Glutamatergic neuron (in vitro differentiated cells): ENCODE measurements at regions not wholly inside any gene's neighbourhood (a gene's known extent, or its start where the extent isn't known, plus 50 kb on each side); places are given as distances from the start of the nearest gene placed in this dataset.

Experiments used
- DNase-seq: peaks from one replicate; pipeline ENCODE4 v3.0.0; 2022
- H3K27ac Mint-ChIP-seq: one replicate; pipeline ENCODE4 v1.8.0; 2020; ENCODE audit warnings: mild to moderate bottlenecking, mixed read lengths, inconsistent platforms; ENCODE audit not compliant: unreplicated experiment
- H3K27me3 Mint-ChIP-seq: one replicate; pipeline ENCODE4 v1.8.0; 2020; ENCODE audit warnings: mild to moderate bottlenecking, moderate library complexity, mixed read lengths, inconsistent platforms; ENCODE audit not compliant: unreplicated experiment
- H3K36me3 Mint-ChIP-seq: one replicate; pipeline ENCODE4 v1.8.0; 2020; ENCODE audit warnings: mild to moderate bottlenecking, mixed read lengths, inconsistent platforms; ENCODE audit not compliant: unreplicated experiment
- H3K4me1 Mint-ChIP-seq: one replicate; pipeline ENCODE4 v1.8.0; 2020; ENCODE audit warnings: mild to moderate bottlenecking, low read depth, mixed read lengths, inconsistent platforms; ENCODE audit not compliant: unreplicated experiment
- H3K4me3 Mint-ChIP-seq: one replicate; pipeline ENCODE4 v1.8.0; 2020; ENCODE audit warnings: mild to moderate bottlenecking, mixed read lengths, inconsistent platforms; ENCODE audit not compliant: unreplicated experiment
- H3K9me3 Mint-ChIP-seq: one replicate; pipeline ENCODE4 v1.8.0; 2020; ENCODE audit warnings: mild to moderate bottlenecking, moderate library complexity, mixed read lengths, inconsistent platforms; ENCODE audit not compliant: unreplicated experiment
- TF ChIP-seq, protein P1 (sequence below): fragments of 200-600 bp; sonication (generic); IDR thresholded peaks from one replicate; pipeline ENCODE4 v1.5.0; 2021; ENCODE audit not compliant: partially characterized antibody, unreplicated experiment

GRCh38 chr13:47121092-47121763 is 224.4 kb upstream of the HTR2A start:
- TF ChIP-seq, protein P1, sequence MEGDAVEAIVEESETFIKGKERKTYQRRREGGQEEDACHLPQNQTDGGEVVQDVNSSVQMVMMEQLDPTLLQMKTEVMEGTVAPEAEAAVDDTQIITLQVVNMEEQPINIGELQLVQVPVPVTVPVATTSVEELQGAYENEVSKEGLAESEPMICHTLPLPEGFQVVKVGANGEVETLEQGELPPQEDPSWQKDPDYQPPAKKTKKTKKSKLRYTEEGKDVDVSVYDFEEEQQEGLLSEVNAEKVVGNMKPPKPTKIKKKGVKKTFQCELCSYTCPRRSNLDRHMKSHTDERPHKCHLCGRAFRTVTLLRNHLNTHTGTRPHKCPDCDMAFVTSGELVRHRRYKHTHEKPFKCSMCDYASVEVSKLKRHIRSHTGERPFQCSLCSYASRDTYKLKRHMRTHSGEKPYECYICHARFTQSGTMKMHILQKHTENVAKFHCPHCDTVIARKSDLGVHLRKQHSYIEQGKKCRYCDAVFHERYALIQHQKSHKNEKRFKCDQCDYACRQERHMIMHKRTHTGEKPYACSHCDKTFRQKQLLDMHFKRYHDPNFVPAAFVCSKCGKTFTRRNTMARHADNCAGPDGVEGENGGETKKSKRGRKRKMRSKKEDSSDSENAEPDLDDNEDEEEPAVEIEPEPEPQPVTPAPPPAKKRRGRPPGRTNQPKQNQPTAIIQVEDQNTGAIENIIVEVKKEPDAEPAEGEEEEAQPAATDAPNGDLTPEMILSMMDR: no peak
- H3K4me3 Mint-ChIP-seq: no peak overlapping the region
- DNase-seq: no peak
- peaks cover 19% of the 10 kb centered on the region for H3K4me1 Mint-ChIP-seq
- H3K27me3 Mint-ChIP-seq: peaks cover 1% of the 10 kb centered on the region
- peaks cover 2% of the 10 kb centered on the region for H3K9me3 Mint-ChIP-seq
- H3K27ac Mint-ChIP-seq: no peak overlapping the region
- no peaks in the 10 kb centered on the region for H3K36me3 Mint-ChIP-seq

GRCh38 chr13:47120282-47120681 is 223.4 kb upstream of the HTR2A start:
- Mint-ChIP-seq H3K4me1 (peaks cover 19% of the 10 kb centered on the region), H3K9me3 (peaks cover 2% of the 10 kb centered on the region), H3K27me3 (peaks cover 1% of the 10 kb centered on the region), H3K27ac (peak overlapping the region; percentile 49), H3K36me3 (no peaks in the 10 kb centered on the region), H3K4me3 (peak overlapping the region; percentile 2)
- TF ChIP-seq, protein P1: no peak
- DNase-seq: peak; percentile 59

DNA sequence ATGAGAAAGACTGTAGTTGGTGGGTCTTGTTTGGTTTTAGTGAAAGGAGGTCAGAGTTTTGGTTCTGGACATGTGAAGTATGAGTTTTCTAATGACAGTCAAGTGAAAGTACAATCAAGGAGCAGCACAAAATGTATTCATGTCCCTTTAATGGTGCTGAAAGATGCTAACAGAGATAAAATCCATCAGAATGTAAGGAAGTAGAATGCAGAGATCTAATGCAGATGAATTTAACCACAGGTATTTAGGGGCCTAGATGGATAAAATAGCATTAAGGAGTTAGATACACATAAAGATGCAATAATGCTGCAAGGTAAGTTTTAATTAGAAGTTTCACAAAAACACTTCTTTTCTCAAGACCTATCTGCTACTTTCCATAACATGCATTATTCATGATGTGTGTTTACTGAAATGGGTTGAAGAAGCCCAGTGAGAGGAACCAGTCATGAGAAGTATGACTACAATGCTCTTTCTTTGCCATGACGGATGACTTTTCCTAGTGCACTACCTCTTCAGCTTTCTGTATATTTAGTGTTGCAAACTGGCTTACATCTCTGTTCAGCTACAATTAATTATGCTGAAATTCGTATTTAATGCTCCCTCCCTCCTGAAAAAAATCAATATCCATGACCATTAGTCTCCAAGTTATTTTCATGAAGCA is 222.9 kb upstream of the HTR2A start:
- Mint-ChIP-seq H3K4me1 (peaks cover 19% of the 10 kb centered on the region), H3K9me3 (peaks cover 2% of the 10 kb centered on the region), H3K27me3 (peaks cover 1% of the 10 kb centered on the region), H3K4me3 (peak overlapping the region; percentile 2), H3K27ac (peak overlapping the region; percentile 49), H3K36me3 (no peaks in the 10 kb centered on the region)
- TF ChIP-seq, protein P1: no peak
- no peak for DNase-seq

GRCh38 chr13:47117268-47117667 is 220.4 kb upstream of the HTR2A start:
- Mint-ChIP-seq H3K9me3 (peaks cover 2% of the 10 kb centered on the region), H3K4me3 (no peak overlapping the region), H3K36me3 (no peaks in the 10 kb centered on the region), H3K27me3 (peaks cover 3% of the 10 kb centered on the region), H3K27ac (no peak overlapping the region), H3K4me1 (peaks cover 19% of the 10 kb centered on the region)
- no peak for DNase-seq
- TF ChIP-seq, protein P1: no peak

DNA sequence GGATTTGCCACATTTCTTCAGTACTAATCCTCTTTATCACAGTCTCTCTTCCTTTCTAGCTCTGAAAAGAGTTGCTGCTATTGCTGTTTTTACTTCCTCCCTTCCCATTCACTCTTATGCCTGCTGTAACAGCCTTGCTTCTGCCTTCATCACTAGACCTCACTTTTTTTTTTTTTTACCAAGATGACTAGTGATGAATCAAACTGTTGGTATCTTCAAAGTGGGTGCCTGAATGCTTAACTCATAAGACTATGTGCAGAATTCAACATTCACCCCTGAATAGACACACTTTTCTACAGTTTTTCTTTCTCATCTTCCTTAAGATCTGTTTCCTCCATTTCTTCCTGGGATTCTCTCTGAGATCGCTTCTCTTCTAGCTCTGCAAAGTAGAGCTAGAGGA is 217.2 kb upstream of the HTR2A start:
- TF ChIP-seq, protein P1: no peak
- Mint-ChIP-seq H3K4me1 (no peaks in the 10 kb centered on the region), H3K27ac (no peak overlapping the region), H3K36me3 (peaks cover 2% of the 10 kb centered on the region), H3K27me3 (peaks cover 1% of the 10 kb centered on the region), H3K4me3 (no peak overlapping the region), H3K9me3 (peaks cover 2% of the 10 kb centered on the region)
- DNase-seq: no peak
